ENCODE measurements at regions not wholly inside any gene's neighbourhood (a gene's known extent, or its start where the extent isn't known, plus 50 kb on each side); places are given as distances from the start of the nearest gene placed in this dataset.
A peak's percentile ranks its signal among the peaks of the same experiment; 100 is the strongest.

DNA sequence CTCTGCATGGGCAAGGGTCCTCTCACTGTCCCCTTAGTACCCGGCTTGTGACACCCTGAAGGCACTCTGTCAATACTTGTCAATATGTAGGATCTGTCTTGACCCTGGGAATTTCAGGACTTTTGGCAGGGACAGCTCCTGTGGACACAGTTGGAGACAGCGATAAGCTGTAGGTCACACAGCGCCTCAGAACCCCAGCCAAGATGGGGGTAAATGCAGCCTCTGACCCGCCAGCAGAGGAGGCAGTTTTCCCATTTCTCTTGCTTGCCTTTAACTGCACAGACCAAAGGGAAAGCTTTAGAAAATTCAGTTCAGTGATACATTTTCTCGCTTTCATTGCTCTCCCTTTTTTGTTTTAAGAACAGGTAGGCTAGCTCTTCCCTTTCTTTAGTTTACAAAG lies 54.8 kb upstream of the KLHL29 start:
- H3K4me3 ChIP-seq (replicated peaks in 1 of 2; ENCODE audit: low read depth in 2 of 2, low read length in 2 of 2): no peak overlapping the region
- TF ChIP-seq, protein P1, sequence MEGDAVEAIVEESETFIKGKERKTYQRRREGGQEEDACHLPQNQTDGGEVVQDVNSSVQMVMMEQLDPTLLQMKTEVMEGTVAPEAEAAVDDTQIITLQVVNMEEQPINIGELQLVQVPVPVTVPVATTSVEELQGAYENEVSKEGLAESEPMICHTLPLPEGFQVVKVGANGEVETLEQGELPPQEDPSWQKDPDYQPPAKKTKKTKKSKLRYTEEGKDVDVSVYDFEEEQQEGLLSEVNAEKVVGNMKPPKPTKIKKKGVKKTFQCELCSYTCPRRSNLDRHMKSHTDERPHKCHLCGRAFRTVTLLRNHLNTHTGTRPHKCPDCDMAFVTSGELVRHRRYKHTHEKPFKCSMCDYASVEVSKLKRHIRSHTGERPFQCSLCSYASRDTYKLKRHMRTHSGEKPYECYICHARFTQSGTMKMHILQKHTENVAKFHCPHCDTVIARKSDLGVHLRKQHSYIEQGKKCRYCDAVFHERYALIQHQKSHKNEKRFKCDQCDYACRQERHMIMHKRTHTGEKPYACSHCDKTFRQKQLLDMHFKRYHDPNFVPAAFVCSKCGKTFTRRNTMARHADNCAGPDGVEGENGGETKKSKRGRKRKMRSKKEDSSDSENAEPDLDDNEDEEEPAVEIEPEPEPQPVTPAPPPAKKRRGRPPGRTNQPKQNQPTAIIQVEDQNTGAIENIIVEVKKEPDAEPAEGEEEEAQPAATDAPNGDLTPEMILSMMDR (IDR thresholded peaks at IDR 0.05; ENCODE audit: low read depth, low read length): no peak
- DNase-seq (ENCODE audit: low read depth in 2 of 2): peak; percentile 8 to 15

All from cardiac fibroblast (primary cell).